Immature natural killer cell (primary cell): ENCODE measurements at regions not wholly inside any gene's neighbourhood (a gene's known extent, or its start where the extent isn't known, plus 50 kb on each side); places are given as distances from the start of the nearest gene placed in this dataset.
"Not testable (repeated sequence)": the region's sequence is repeated elsewhere in the genome, so short reads cannot be mapped to it uniquely, and the experiment has no call there.

Experiments used
- DNase-seq, 3 donors: peaks; one replicate each; pipeline ENCODE4 v3.0.0; 2022; ENCODE audit warnings: mixed read lengths in 1 of 3
- H3K27ac Mint-ChIP-seq, 6 donors: one replicate each; pipeline ENCODE4 v1.8.0; 2020; ENCODE audit warnings: mixed read lengths in 6 of 6, mild to moderate bottlenecking in 5 of 6, inconsistent platforms in 4 of 6, moderate library complexity in 3 of 6
- H3K27me3 Mint-ChIP-seq, 3 donors: one replicate each; pipeline ENCODE4 v1.8.0; 2020 to 2021; ENCODE audit warnings: low read depth in 3 of 3, mild to moderate bottlenecking in 3 of 3, mixed read lengths in 3 of 3, moderate library complexity in 3 of 3, inconsistent platforms in 1 of 3
- H3K36me3 Mint-ChIP-seq, 3 donors: one replicate each; pipeline ENCODE4 v1.8.0; 2020; ENCODE audit warnings: mixed read lengths in 3 of 3, inconsistent platforms in 2 of 3, mild to moderate bottlenecking in 2 of 3
- H3K4me1 Mint-ChIP-seq, 2 donors: one replicate each; pipeline ENCODE4 v1.8.0; 2020; ENCODE audit warnings: inconsistent platforms in 2 of 2, mild to moderate bottlenecking in 2 of 2, mixed read lengths in 2 of 2, moderate library complexity in 1 of 2
- H3K4me3 Mint-ChIP-seq, 5 donors: one replicate each; pipeline ENCODE4 v1.8.0; 2020; ENCODE audit warnings: mild to moderate bottlenecking in 5 of 5, mixed read lengths in 5 of 5, inconsistent platforms in 3 of 5, moderate library complexity in 3 of 5
- H3K9me3 Mint-ChIP-seq, 6 donors: one replicate each; pipeline ENCODE4 v1.8.0; 2020; ENCODE audit warnings: mild to moderate bottlenecking in 6 of 6, mixed read lengths in 6 of 6, inconsistent platforms in 4 of 6, moderate library complexity in 3 of 6

DNA sequence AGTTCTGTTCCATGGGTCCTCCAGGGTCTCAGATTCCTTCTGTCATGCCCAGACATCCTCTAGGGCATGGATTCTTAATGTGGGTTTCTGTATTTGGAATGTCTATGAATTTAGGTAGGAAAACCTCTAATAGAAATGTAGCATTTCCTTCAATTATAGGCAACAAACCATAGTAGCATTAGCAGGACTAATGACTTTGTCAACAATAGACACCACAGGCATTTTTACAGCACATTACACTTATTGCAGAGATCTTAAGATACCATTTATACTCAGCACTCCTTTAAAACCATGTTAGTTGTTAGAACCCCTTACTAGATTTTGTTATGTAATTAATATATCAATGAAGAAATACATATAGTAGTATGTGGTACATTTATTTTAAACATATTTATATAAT lies 77.8 kb upstream of the TBC1D5 start:
- no peak for DNase-seq
- H3K9me3 Mint-ChIP-seq = no peaks in the 10 kb centered on the region
- H3K4me3 Mint-ChIP-seq = no peak overlapping the region
- H3K4me1 Mint-ChIP-seq = no peaks in the 10 kb centered on the region
- H3K36me3 Mint-ChIP-seq = no peaks in the 10 kb centered on the region
- H3K27me3 Mint-ChIP-seq = peaks cover 0 to 3% (median 2%) of the 10 kb centered on the region in 3 donors
- no peak overlapping the region for H3K27ac Mint-ChIP-seq

DNA sequence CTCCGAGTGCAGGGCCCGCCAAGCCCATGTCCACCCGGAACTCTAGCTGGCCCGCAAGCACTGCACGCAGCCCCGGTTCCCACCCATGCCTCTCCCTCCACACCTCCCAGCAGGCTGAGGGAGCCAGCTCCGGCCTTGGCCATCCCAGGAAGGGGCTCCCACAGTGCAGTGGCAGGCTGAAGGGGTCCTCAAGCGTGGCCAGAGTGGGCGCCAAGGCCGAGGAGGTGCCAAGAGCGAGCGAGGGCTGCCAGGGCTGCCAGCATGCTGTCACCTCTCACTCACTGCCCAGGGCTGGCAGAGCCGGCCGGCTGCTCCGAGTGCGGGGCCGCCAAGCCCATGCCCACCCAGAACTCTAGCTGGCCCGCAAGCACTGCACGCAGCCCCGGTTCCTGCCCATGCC lies 75.5 kb upstream of the TBC1D5 start:
- H3K27ac Mint-ChIP-seq, H3K27me3 Mint-ChIP-seq, H3K9me3 Mint-ChIP-seq, H3K4me3 Mint-ChIP-seq, H3K4me1 Mint-ChIP-seq, DNase-seq, H3K36me3 Mint-ChIP-seq: not testable (repeated sequence)

DNA sequence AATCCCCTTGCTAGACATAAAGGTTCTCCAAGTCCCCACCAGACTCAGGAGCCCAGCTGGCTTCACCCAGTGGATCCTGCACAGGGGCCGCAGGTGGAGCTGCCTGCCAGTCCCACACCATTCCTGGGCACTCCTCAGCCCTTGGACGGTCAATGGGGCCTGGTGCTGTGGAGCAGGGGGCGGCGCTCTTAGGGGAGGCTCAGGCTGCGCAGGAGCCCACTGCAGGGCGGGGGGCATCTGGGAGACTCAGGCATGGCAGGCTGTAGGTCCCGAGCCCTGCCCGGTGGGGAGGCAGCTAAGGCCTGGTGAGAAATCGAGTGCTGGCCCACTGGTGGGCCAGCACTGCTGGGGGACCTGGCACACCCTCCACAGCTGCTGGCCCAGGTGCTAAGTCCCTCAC lies 75.1 kb upstream of the TBC1D5 start:
- Mint-ChIP-seq H3K4me3 (no peak overlapping the region), H3K36me3 (no peaks in the 10 kb centered on the region), H3K27me3 (peaks cover 0 to 3% (median 3%) of the 10 kb centered on the region in 3 donors), H3K4me1 (no peaks in the 10 kb centered on the region), H3K9me3 (no peaks in the 10 kb centered on the region), H3K27ac (no peak overlapping the region)
- no peak for DNase-seq

DNA sequence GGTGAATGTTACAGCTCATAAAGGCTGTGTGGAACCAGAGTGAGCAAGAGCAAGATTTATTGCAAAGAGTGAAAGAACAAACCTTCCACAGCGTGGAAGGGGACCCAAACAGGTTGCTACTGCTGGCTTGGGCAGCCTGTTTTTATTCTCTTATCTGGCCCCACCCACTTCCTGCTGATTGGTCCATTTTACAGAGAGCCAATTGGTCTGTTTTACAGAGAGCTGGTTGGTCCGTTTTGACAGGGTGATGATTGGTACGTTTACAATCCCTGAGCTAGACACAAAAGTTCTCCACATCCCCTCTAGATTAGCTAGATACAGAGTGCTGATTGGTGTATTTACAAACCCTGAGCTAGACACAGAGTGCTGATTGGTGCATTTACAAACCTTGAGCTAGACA lies 74.4 kb upstream of the TBC1D5 start:
- H3K4me3 Mint-ChIP-seq, DNase-seq, H3K27ac Mint-ChIP-seq, H3K9me3 Mint-ChIP-seq, H3K4me1 Mint-ChIP-seq, H3K36me3 Mint-ChIP-seq, H3K27me3 Mint-ChIP-seq: not testable (repeated sequence)

- H3K27ac Mint-ChIP-seq, H3K4me1 Mint-ChIP-seq, H3K4me3 Mint-ChIP-seq, DNase-seq, H3K36me3 Mint-ChIP-seq, H3K9me3 Mint-ChIP-seq: not testable (repeated sequence)
- peaks cover 2 to 14% (median 7%) of the 10 kb centered on the region in 3 donors for H3K27me3 Mint-ChIP-seq
These were observed 69.9 kb upstream of the TBC1D5 start for GRCh38 chr3:17812328-17812727.

DNA sequence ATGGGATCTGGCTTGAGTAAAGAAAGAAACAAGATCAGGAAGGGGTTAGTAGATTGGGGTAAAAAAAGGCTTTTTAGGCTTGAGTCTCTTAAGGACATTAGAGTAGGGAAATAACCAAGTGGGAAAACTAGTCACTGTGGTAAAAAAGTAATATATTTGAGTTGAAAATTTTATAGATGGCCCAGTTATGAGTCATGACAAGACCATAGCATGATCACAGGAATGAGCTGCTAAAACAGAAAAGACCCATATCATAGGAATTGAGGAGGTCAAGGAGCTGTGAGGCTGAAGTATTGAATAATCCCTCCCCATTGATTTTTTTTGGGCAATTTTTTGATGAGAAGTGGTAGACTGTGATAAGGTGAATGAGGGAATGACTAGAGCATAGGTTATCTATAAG lies 69.2 kb upstream of the TBC1D5 start:
- peaks cover 0 to 2% of the 10 kb centered on the region in 2 donors for H3K4me1 Mint-ChIP-seq
- no peak overlapping the region for H3K4me3 Mint-ChIP-seq
- no peaks in the 10 kb centered on the region for H3K36me3 Mint-ChIP-seq
- H3K9me3 Mint-ChIP-seq = peaks cover 0 to 1% (median 0%) of the 10 kb centered on the region in 6 donors
- no peak for DNase-seq
- H3K27ac Mint-ChIP-seq = no peak overlapping the region
- peaks cover 2 to 14% (median 5%) of the 10 kb centered on the region in 3 donors for H3K27me3 Mint-ChIP-seq

DNA sequence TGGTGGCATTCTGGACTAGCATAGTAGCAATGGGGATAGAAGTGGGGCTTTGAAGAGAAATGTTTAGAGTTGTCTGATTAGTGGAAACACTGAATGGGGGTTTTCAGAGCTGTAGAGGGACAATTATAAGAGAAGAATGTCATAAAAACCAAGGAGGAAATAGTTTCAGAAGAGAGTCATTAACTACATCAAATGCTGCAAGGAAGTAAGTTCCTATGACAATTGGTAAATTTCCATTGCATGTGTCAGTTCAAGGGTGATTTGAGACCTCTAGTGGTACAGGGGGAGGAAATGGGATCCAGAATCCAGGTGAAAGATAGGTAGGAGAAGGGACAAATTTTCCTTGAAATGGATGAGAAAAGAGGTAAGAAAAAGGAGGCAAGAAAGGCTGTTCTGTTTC lies 68.3 kb upstream of the TBC1D5 start:
- DNase-seq = no peak
- H3K4me3 Mint-ChIP-seq = no peak overlapping the region
- no peak overlapping the region for H3K27ac Mint-ChIP-seq

DNA sequence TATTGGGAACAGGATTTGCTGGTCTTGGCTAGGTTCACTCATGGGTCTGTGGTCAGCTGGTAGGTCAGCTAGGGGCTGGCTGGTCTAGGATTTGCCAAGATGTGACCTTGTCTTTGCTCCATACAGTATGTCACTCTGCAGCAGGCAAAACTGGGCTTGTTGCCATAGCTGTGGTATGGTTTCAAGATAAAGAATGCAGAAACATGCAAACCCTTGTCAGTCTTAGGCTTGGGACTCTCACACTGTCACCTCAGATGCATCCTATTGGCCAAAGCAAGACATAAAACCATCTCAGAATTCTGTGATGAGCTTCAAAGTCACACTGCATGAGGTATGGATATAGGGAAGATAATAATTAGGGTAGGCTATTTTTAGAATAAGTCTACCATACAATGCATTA lies 66.6 kb upstream of the TBC1D5 start:
- no peak for DNase-seq
- peaks cover 0 to 7% of the 10 kb centered on the region in 2 donors for H3K4me1 Mint-ChIP-seq

More for the DNA sequence above, 68.3 kb upstream of the TBC1D5 start:
- H3K9me3 Mint-ChIP-seq = peaks cover 0 to 1% (median 0%) of the 10 kb centered on the region in 6 donors
- H3K36me3 Mint-ChIP-seq = no peaks in the 10 kb centered on the region
- H3K4me1 Mint-ChIP-seq = peaks cover 0 to 7% of the 10 kb centered on the region in 2 donors
- H3K27me3 Mint-ChIP-seq = peaks cover 4 to 14% (median 6%) of the 10 kb centered on the region in 3 donors

GRCh38 chr3:17806876-17807275 lies 64.4 kb upstream of the TBC1D5 start:
- peaks cover 0 to 7% of the 10 kb centered on the region in 2 donors for H3K4me1 Mint-ChIP-seq
- no peak overlapping the region for H3K27ac Mint-ChIP-seq
- no peak overlapping the region for H3K4me3 Mint-ChIP-seq
- H3K36me3 Mint-ChIP-seq = no peaks in the 10 kb centered on the region
- peaks cover 4 to 12% (median 8%) of the 10 kb centered on the region in 3 donors for H3K27me3 Mint-ChIP-seq
- DNase-seq = no peak
- peaks cover 0 to 1% (median 0%) of the 10 kb centered on the region in 6 donors for H3K9me3 Mint-ChIP-seq

More for the DNA sequence above, 66.6 kb upstream of the TBC1D5 start:
- Mint-ChIP-seq H3K4me3 (no peak overlapping the region), H3K9me3 (peaks cover 0 to 1% (median 0%) of the 10 kb centered on the region in 6 donors), H3K36me3 (no peaks in the 10 kb centered on the region), H3K27ac (no peak overlapping the region), H3K27me3 (peaks cover 4 to 14% (median 10%) of the 10 kb centered on the region in 3 donors)

DNA sequence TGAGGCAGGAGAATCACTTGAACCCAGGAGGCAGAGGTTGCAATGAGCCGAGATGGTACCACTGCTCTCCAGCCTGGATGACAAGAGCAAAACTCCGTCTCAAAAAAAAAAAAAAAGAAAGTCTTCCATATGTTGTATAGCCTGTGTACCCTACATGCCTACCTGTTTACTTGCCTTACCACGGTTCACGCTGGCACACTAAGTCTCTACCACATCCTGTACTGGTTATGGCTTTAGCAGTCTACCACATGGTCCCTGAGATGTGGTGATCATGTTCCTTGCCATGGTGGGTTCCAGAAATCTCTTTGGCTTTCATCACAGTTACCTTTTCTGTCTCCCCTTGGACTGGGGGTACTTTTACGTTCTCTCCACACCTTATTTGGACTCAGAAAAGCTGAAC lies 63.8 kb upstream of the TBC1D5 start:
- Mint-ChIP-seq H3K4me3 (no peak overlapping the region), H3K4me1 (peaks cover 0 to 7% of the 10 kb centered on the region in 2 donors), H3K27ac (no peak overlapping the region), H3K36me3 (no peaks in the 10 kb centered on the region), H3K9me3 (no peaks in the 10 kb centered on the region), H3K27me3 (peaks cover 4 to 15% (median 8%) of the 10 kb centered on the region in 3 donors)
- peak in 1 of 3 donors; percentile 10 for DNase-seq

GRCh38 chr3:17805461-17805940 lies 63.1 kb upstream of the TBC1D5 start:
- H3K27me3 Mint-ChIP-seq = peaks cover 4 to 15% (median 8%) of the 10 kb centered on the region in 3 donors
- no peaks in the 10 kb centered on the region for H3K9me3 Mint-ChIP-seq
- H3K4me3 Mint-ChIP-seq = no peak overlapping the region
- H3K4me1 Mint-ChIP-seq = peaks cover 0 to 7% of the 10 kb centered on the region in 2 donors
- no peak for DNase-seq
- no peaks in the 10 kb centered on the region for H3K36me3 Mint-ChIP-seq
- no peak overlapping the region for H3K27ac Mint-ChIP-seq

DNA sequence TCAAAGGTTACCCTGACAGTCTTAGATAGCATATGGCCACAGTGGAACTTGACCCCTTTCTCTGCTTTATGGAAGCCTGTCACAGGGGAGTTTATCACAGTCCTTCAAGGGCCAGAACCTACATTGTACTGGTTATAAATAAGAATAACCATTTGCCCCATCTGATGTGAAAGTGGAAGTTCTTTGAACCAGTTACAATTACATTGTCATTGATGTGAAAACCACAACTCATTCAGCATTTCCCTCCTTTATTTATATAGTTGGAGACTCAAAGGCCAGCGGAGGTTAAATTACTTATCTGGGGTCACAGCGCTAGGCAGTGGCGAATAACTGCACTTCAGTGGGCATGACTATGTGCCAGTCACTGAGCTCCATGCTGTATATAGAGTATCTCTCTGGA lies 60.5 kb upstream of the TBC1D5 start:
- Mint-ChIP-seq H3K36me3 (no peaks in the 10 kb centered on the region), H3K27me3 (peaks cover 2 to 7% (median 6%) of the 10 kb centered on the region in 3 donors), H3K4me3 (no peak overlapping the region), H3K4me1 (peaks cover 0 to 7% of the 10 kb centered on the region in 2 donors), H3K27ac (no peak overlapping the region), H3K9me3 (no peaks in the 10 kb centered on the region)
- no peak for DNase-seq

DNA sequence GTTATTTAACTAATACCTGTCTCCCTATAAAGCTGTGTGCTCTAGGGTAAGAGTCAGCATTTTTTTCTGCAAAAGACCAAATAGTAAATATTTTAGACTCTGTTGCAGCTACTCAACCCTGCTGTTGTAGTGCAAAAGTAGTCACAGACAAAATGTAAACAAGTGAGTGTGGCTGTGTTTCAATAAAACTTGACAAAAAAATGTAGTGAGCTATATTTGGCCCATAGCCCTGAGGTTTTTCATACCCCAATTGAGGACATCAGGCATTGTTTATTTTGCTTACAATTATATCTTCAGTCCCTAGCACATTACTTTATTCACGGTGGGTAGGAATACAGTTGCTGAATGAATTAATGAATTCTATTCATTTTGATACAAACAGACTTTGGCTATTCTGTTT lies 58.7 kb upstream of the TBC1D5 start:
- DNase-seq = no peak
- no peaks in the 10 kb centered on the region for H3K4me1 Mint-ChIP-seq
- H3K27ac Mint-ChIP-seq = no peak overlapping the region
- peaks cover 0 to 7% (median 4%) of the 10 kb centered on the region in 3 donors for H3K27me3 Mint-ChIP-seq
- no peaks in the 10 kb centered on the region for H3K36me3 Mint-ChIP-seq
- H3K9me3 Mint-ChIP-seq = no peaks in the 10 kb centered on the region
- H3K4me3 Mint-ChIP-seq = no peak overlapping the region

GRCh38 chr3:17800232-17800631 lies 57.8 kb upstream of the TBC1D5 start:
- H3K27ac Mint-ChIP-seq = no peak overlapping the region

DNA sequence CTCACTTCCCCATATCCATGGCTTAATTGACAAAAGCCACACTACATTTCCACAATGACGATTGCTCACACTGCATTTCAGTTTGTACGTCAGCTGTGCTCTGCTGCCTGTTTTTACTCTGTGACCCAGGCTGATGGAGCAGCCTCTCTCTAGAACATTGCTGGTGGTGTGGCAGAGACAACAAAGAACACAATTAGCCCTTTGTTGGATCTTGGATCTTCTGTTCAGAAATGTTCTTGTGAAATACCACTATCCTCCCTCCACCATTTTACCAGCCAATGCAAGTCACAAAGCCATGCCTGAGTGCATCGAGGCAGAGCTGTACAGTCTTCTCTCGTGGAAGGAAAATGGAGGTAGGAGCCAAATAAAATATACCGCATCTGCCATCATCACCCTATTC lies 56.9 kb upstream of the TBC1D5 start:
- H3K27me3 Mint-ChIP-seq = peaks cover 0 to 7% (median 0%) of the 10 kb centered on the region in 3 donors
- H3K9me3 Mint-ChIP-seq = no peaks in the 10 kb centered on the region
- no peak for DNase-seq
- no peak overlapping the region for H3K27ac Mint-ChIP-seq
- no peaks in the 10 kb centered on the region for H3K36me3 Mint-ChIP-seq
- no peaks in the 10 kb centered on the region for H3K4me1 Mint-ChIP-seq
- no peak overlapping the region for H3K4me3 Mint-ChIP-seq

More at GRCh38 chr3:17800232-17800631, 57.8 kb upstream of the TBC1D5 start:
- Mint-ChIP-seq H3K9me3 (no peaks in the 10 kb centered on the region), H3K36me3 (no peaks in the 10 kb centered on the region), H3K27me3 (peaks cover 0 to 7% (median 0%) of the 10 kb centered on the region in 3 donors), H3K4me3 (no peak overlapping the region), H3K4me1 (no peaks in the 10 kb centered on the region)
- no peak for DNase-seq
